Mononuclear cell (primary cell): ENCODE measurements at regions not wholly inside any gene's neighbourhood (a gene's known extent, or its start where the extent isn't known, plus 50 kb on each side); places are given as distances from the start of the nearest gene placed in this dataset.
"Not testable (repeated sequence)": the region's sequence is repeated elsewhere in the genome, so short reads cannot be mapped to it uniquely, and the experiment has no call there.

Experiments
- H3K27me3 ChIP-seq: 2 replicates; pipeline ENCODE4 v1.6.0; 2011; ENCODE audit warnings: low read length, control low read depth; ENCODE audit not compliant: insufficient read depth
- H3K4me1 ChIP-seq: 2 replicates; pipeline ENCODE4 v1.5.1; 2011; ENCODE audit warnings: mild to moderate bottlenecking, low read length, control low read depth; ENCODE audit not compliant: insufficient read depth
- H3K4me3 ChIP-seq: 2 replicates; pipeline ENCODE4 v1.5.1; 2011; ENCODE audit warnings: mild to moderate bottlenecking, low read length, moderate library complexity
- H3K9me3 ChIP-seq: 2 replicates; pipeline ENCODE4 v1.5.1; 2011; ENCODE audit warnings: low read depth, mild to moderate bottlenecking, control low read depth, low read length

GRCh38 chrX:139156356-139156755 is 374.2 kb upstream of the F9 start:
- no peak overlapping the region for H3K4me3 ChIP-seq
- no peaks in the 10 kb centered on the region for H3K27me3 ChIP-seq
- H3K4me1 ChIP-seq = no peaks in the 10 kb centered on the region
- no peaks in the 10 kb centered on the region for H3K9me3 ChIP-seq

GRCh38 chrX:139146625-139147024 is 383.9 kb upstream of the F9 start:
- not testable (repeated sequence) for H3K9me3 ChIP-seq, H3K4me1 ChIP-seq, H3K4me3 ChIP-seq, H3K27me3 ChIP-seq

DNA sequence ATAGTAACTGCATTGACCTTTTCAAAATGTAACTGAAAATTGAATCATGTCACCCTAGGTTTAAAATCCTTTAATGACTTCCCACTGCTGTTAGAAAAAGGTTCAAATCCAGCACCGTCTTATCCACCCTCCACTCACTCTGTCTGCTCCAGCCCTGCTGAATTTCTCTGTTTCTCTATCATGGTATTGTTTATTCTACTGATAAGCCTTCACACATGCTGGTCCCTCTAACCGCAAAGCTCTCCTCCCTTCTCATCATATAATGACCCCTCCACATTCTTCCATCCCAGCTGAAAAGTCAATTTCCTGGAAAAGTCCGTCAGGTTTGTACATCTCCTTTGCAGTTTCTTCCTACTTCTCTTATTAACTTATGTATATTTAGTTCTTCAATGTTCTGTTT is 389.2 kb upstream of the F9 start:
- Histone ChIP-seq H3K27me3 (no peaks in the 10 kb centered on the region), H3K4me1 (no peaks in the 10 kb centered on the region), H3K4me3 (no peak overlapping the region), H3K9me3 (no peaks in the 10 kb centered on the region)

GRCh38 chrX:139134316-139134715 is 396.2 kb upstream of the F9 start:
- no peak overlapping the region for H3K4me3 ChIP-seq
- no peaks in the 10 kb centered on the region for H3K4me1 ChIP-seq
- H3K27me3 ChIP-seq = no peaks in the 10 kb centered on the region
- no peaks in the 10 kb centered on the region for H3K9me3 ChIP-seq

DNA sequence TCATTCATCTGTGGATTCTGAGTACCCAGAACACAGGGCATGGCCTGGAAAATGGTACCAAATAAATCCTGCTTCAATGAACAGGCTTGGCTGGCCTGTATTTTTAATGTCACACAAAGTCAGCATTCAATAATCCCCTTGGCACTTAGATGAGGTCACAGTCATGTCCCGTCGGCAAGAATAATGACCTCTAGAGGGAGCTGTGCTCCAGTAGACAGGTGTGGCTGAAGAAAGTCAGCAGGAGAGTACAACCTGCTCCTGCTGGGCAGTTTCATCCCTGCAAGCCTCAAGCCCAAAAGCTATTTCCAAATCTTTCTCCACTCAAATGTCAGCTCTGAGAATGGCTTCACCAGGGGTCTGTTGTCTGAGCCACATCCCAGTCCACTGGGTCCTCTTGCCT is 404.0 kb upstream of the F9 start:
- Histone ChIP-seq H3K27me3 (no peaks in the 10 kb centered on the region), H3K9me3 (no peaks in the 10 kb centered on the region), H3K4me1 (no peaks in the 10 kb centered on the region), H3K4me3 (no peak overlapping the region)

DNA sequence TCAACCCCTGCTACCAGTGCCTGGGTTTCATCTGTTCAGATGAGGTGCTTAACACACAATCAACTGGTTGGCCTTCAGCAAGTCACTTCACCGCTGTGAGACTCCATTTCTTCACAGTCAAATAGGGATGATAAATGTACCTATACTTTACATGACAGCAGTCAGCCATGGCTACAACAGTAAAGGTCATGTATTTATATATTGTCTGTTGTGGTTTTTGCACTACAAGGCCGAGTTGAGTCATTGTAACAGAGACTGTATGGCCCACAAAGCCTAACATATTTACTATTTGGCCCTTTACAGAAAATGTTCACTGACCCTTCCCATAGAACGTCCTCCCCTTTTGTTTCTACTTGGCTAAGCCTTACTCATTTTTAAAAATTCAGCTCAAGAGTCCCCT is 404.6 kb upstream of the F9 start:
- no peaks in the 10 kb centered on the region for H3K27me3 ChIP-seq
- H3K9me3 ChIP-seq = no peaks in the 10 kb centered on the region
- no peaks in the 10 kb centered on the region for H3K4me1 ChIP-seq
- no peak overlapping the region for H3K4me3 ChIP-seq

DNA sequence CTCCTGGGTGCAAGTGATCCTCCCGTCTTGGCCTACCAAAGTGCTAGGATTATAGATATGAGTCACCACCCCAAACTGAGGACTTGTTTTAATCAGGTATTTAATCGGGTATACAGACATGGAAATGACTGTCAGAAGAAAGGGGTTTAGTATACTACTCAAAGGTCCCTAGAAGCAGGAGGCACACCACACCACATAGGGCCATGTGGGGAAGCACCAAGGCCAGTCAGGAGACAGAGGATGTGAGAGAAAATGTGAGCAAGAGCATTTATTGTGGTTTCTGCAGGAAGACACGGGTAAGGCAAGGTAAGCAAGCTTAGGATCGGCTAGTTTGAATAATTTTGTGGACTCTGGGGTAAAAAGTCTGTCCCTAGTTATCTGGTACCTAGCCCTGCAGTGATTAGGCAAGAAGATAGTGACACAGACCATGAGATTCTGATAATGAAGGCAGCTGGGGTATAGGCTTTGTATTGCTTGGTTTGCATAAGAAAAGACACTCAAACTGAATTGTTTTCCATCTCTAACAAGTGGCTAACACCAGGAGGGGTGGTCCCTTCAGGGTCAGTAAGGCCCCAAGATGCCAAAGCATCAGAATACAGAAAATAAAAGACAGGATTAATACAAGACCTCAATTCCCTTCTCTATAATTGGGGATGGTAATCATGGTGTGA is 408.8 kb upstream of the F9 start:
- H3K27me3 ChIP-seq = no peaks in the 10 kb centered on the region
- no peaks in the 10 kb centered on the region for H3K4me1 ChIP-seq
- H3K9me3 ChIP-seq = no peaks in the 10 kb centered on the region
- H3K4me3 ChIP-seq = no peak overlapping the region

- Histone ChIP-seq H3K4me3 (no peak overlapping the region), H3K9me3 (no peaks in the 10 kb centered on the region), H3K4me1 (no peaks in the 10 kb centered on the region), H3K27me3 (no peaks in the 10 kb centered on the region)
Observed at GRCh38 chrX:139120760-139121159, 409.2 kb upstream of the FGF13 start.

- H3K4me3 ChIP-seq = no peak overlapping the region
- no peaks in the 10 kb centered on the region for H3K9me3 ChIP-seq
- H3K27me3 ChIP-seq = no peaks in the 10 kb centered on the region
- H3K4me1 ChIP-seq = peaks cover 8% of the 10 kb centered on the region
Observed at GRCh38 chrX:139113708-139114107, 402.2 kb upstream of the FGF13 start.

GRCh38 chrX:139112432-139112831 is 400.9 kb upstream of the FGF13 start:
- Histone ChIP-seq H3K4me3 (no peak overlapping the region), H3K9me3 (no peaks in the 10 kb centered on the region), H3K27me3 (no peaks in the 10 kb centered on the region), H3K4me1 (peaks cover 8% of the 10 kb centered on the region)

GRCh38 chrX:139106069-139106468 is 394.6 kb upstream of the FGF13 start:
- H3K4me3 ChIP-seq = no peak overlapping the region
- no peaks in the 10 kb centered on the region for H3K27me3 ChIP-seq
- H3K9me3 ChIP-seq = no peaks in the 10 kb centered on the region
- H3K4me1 ChIP-seq = no peaks in the 10 kb centered on the region

GRCh38 chrX:139094671-139095592 is 383.4 kb upstream of the FGF13 start:
- H3K27me3 ChIP-seq = no peaks in the 10 kb centered on the region
- no peaks in the 10 kb centered on the region for H3K4me1 ChIP-seq
- no peak overlapping the region for H3K4me3 ChIP-seq
- H3K9me3 ChIP-seq = no peaks in the 10 kb centered on the region

DNA sequence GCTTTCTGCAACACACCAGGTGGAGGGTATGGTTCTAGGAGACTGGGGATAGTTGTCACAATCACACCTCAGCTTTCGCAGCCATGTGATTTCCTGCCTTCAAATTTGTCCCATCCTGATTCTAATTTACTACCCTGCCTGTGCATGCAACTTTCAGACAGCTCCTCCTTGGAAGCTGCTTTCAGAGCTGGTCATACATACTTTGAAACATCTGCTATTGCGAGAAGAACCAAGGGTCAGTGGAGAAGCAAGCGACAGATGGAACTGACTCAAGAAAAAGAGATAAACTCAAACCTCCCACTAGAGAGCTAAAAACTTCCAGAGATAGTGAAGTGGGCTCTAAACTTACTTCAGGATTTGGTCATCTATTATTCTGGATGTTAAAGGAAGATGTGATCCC is 381.7 kb upstream of the FGF13 start:
- H3K4me3 ChIP-seq = no peak overlapping the region
- H3K4me1 ChIP-seq = no peaks in the 10 kb centered on the region
- no peaks in the 10 kb centered on the region for H3K9me3 ChIP-seq

GRCh38 chrX:139091878-139092277 is 380.4 kb upstream of the FGF13 start:
- Histone ChIP-seq H3K27me3 (no peaks in the 10 kb centered on the region), H3K4me1 (no peaks in the 10 kb centered on the region), H3K4me3 (no peak overlapping the region)

More for the DNA sequence above, 381.7 kb upstream of the FGF13 start:
- H3K27me3 ChIP-seq = no peaks in the 10 kb centered on the region

GRCh38 chrX:139091066-139091465 is 379.5 kb upstream of the FGF13 start:
- Histone ChIP-seq H3K9me3 (no peaks in the 10 kb centered on the region), H3K27me3 (no peaks in the 10 kb centered on the region), H3K4me1 (peaks cover 1% of the 10 kb centered on the region), H3K4me3 (no peak overlapping the region)

More at GRCh38 chrX:139091878-139092277, 380.4 kb upstream of the FGF13 start:
- no peaks in the 10 kb centered on the region for H3K9me3 ChIP-seq

GRCh38 chrX:139086246-139086645 is 374.7 kb upstream of the FGF13 start:
- Histone ChIP-seq H3K9me3 (no peaks in the 10 kb centered on the region), H3K4me1 (peaks cover 4% of the 10 kb centered on the region), H3K27me3 (no peaks in the 10 kb centered on the region), H3K4me3 (no peak overlapping the region)
